HG03175 (cell line): ENCODE measurements at regions not wholly inside any gene's neighbourhood (a gene's known extent, or its start where the extent isn't known, plus 50 kb on each side); places are given as distances from the start of the nearest gene placed in this dataset.
"Not testable (repeated sequence)": the region's sequence is repeated elsewhere in the genome, so short reads cannot be mapped to it uniquely, and the experiment has no call there.

Experiments used
- ATAC-seq: cut with Tn5 transposase; IDR thresholded peaks from one replicate; pipeline ENCODE4 v1.9.1; 2021; ENCODE audit warnings: mild to moderate bottlenecking, moderate library complexity; ENCODE audit not compliant: unreplicated experiment

- no peak for ATAC-seq
Observed at GRCh38 chr4:135114079-135114478, 912.5 kb upstream of the PABPC4L start.

- no peak for ATAC-seq
Observed at GRCh38 chr4:135098061-135098460, 896.5 kb upstream of the PABPC4L start.

GRCh38 chr4:135073389-135073788, 871.8 kb upstream of the PABPC4L start:
- ATAC-seq: no peak

GRCh38 chr4:135072553-135072952, 871.0 kb upstream of the PABPC4L start:
- ATAC-seq: no peak

- ATAC-seq: no peak
Observed at GRCh38 chr4:135065366-135065765, 863.8 kb upstream of the PABPC4L start.

GRCh38 chr4:135050086-135050717, 848.6 kb upstream of the PABPC4L start:
- no peak for ATAC-seq

GRCh38 chr4:135032670-135033069, 831.1 kb upstream of the PABPC4L start:
- no peak for ATAC-seq

- ATAC-seq: no peak
Observed at GRCh38 chr4:135015771-135016170, 814.2 kb upstream of the PABPC4L start.

- ATAC-seq: no peak
Observed at GRCh38 chr4:135007400-135007799, 805.8 kb upstream of the PABPC4L start.

- no peak for ATAC-seq
Observed at GRCh38 chr4:134999169-134999568, 797.6 kb upstream of the PABPC4L start.

GRCh38 chr4:134961963-134962362, 760.4 kb upstream of the PABPC4L start:
- ATAC-seq: no peak

GRCh38 chr4:134958862-134959261, 757.3 kb upstream of the PABPC4L start:
- no peak for ATAC-seq

- no peak for ATAC-seq
Observed at GRCh38 chr4:134955059-134955458, 753.5 kb upstream of the PABPC4L start.

- ATAC-seq: no peak
Observed at GRCh38 chr4:134952775-134953174, 751.2 kb upstream of the PABPC4L start.

- no peak for ATAC-seq
Observed at GRCh38 chr4:134952305-134952704, 750.7 kb upstream of the PABPC4L start.

- ATAC-seq: no peak
Observed at GRCh38 chr4:134948110-134948642, 746.6 kb upstream of the PABPC4L start.

GRCh38 chr4:134944115-134944514, 742.5 kb upstream of the PABPC4L start:
- no peak for ATAC-seq

- no peak for ATAC-seq
Observed at GRCh38 chr4:134936014-134936413, 734.4 kb upstream of the PABPC4L start.

- no peak for ATAC-seq
Observed at GRCh38 chr4:134935320-134935719, 733.7 kb upstream of the PABPC4L start.

- no peak for ATAC-seq
Observed at GRCh38 chr4:134934036-134934808, 732.6 kb upstream of the PABPC4L start.

GRCh38 chr4:134915355-134915754, 713.8 kb upstream of the PABPC4L start:
- no peak for ATAC-seq

- ATAC-seq: not testable (repeated sequence)
Observed at GRCh38 chr4:134914250-134914649, 712.7 kb upstream of the PABPC4L start.
